PC-9 (cell line): ENCODE measurements at regions not wholly inside any gene's neighbourhood (a gene's known extent, or its start where the extent isn't known, plus 50 kb on each side); places are given as distances from the start of the nearest gene placed in this dataset.

Experiments used
- CTCF ChIP-seq: fragments of 200-600 bp; sonication (generic); conservative IDR thresholded peaks from 2 replicates; pipeline ENCODE4 v1.6.1; 2017; ENCODE audit warnings: mixed run types, antibody characterized with exemption, mild to moderate bottlenecking, moderate library complexity
- EZH2 ChIP-seq: fragments of 200-600 bp; sonication (generic); IDR thresholded peaks from 2 replicates; pipeline ENCODE4 v1.8.0; 2017; ENCODE audit warnings: antibody characterized with exemption, low read depth

GRCh38 chr5:101580591-101580990 lies 677.5 kb upstream of the ST8SIA4 start:
- no peak for TF ChIP-seq CTCF
- no peak for TF ChIP-seq EZH2
